Endometrium (tissue), 2 donors: ENCODE measurements at regions not wholly inside any gene's neighbourhood (a gene's known extent, or its start where the extent isn't known, plus 50 kb on each side); places are given as distances from the start of the nearest gene placed in this dataset.

Experiments
- FAIRE-seq: peaks from 2 replicates; lab custom pipeline; 2012; peaks lifted over from hg19 to GRCh38; lab: Jason Lieb, UNC
- donor health status: control.
- donor health status: control.

GRCh38 chr21:20538039-20538658 lies 460.1 kb upstream of the NCAM2 start:
- no peak for FAIRE-seq

GRCh38 chr21:20545454-20545853 lies 452.8 kb upstream of the NCAM2 start:
- no peak for FAIRE-seq

DNA sequence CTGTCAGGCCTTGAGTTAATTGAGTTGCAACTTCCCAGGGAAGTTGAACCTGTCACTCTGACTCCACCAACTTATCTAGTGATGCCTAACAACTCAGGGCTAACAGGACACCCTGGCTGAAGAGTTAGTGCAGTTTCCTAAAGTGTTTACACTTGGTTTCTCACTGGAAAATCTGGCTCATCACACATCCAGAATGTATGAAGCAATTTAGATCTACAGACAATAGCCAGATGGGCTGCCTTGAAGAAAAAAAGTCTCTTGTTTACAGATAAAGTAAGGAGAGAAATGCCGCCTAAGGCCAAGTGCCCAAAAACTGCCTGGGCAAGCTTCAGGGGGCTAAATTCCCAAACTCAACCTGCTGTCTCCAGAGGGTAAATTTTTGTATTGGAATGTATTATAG lies 446.3 kb upstream of the NCAM2 start:
- FAIRE-seq, result no peak

GRCh38 chr21:20554785-20555184 lies 443.4 kb upstream of the NCAM2 start:
- FAIRE-seq, result peak; percentile 98

- no peak for FAIRE-seq
Measured at GRCh38 chr21:20570824-20571232, 427.4 kb upstream of the NCAM2 start.

GRCh38 chr21:20572582-20572981 lies 425.6 kb upstream of the NCAM2 start:
- no peak for FAIRE-seq

DNA sequence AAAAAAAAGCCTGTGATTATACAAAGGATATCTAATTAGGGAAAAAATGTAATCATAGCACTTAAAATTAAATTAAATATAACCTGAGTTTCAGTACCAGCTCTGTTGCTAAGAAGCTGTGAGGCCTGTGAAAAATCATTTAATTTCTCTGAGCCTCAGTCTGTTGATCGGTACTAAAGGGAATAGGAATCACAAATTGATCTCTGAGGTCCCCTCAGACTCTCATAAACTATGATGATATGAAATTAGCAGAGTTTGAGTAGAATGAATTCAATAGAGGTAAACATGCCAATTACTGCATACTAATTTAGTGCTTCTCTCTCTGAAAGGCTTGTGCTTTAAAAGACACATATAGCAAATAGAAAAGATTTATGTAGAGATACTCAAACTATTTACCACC lies 416.8 kb upstream of the NCAM2 start:
- no peak for FAIRE-seq

- no peak for FAIRE-seq
Measured at GRCh38 chr21:20591284-20591683, 406.9 kb upstream of the NCAM2 start.

DNA sequence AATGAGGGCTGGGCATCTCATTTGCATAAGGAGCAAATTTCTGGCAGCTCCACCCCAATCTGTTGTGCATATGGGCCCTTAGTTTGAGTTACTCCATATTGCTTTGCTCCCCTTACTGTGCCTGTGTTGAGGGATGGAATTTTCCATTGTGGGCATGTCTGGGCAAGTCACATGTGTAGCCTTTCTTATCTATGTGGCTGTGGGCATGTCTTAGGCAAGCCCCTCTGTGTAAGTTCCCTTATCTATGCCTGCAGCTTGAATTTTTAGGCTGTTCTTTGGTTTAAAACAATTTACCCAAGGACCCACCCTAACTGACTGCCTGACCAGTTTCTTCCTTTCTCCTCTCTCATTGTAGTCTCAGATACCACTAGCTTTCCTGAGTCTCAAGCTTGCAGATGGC lies 405.7 kb upstream of the NCAM2 start:
- no peak for FAIRE-seq

DNA sequence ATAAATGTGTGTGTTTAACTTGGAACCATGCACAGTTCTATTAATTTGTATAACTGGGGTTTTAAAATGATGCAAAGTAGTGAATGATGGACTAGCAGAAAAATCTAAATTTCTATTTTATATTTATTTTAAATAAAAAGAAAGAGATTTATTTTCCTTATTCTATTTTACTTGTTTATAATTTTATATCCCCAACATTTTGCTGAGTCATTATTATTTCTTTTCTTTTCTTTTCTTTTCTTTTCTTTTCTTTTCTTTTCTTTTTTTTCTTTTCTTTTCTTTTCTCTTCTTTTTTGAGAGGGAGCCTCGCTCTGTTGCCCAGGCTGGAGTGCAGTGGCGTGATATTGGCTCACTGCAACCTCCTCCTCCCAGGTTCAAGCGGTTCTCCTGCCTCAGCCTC lies 395.0 kb upstream of the NCAM2 start:
- no peak for FAIRE-seq

- no peak for FAIRE-seq
Measured at GRCh38 chr21:20611008-20611407, 387.2 kb upstream of the NCAM2 start.

GRCh38 chr21:20613654-20614053 lies 384.6 kb upstream of the NCAM2 start:
- FAIRE-seq, result no peak

- FAIRE-seq, result no peak
Measured at GRCh38 chr21:20617130-20617529, 381.1 kb upstream of the NCAM2 start.

DNA sequence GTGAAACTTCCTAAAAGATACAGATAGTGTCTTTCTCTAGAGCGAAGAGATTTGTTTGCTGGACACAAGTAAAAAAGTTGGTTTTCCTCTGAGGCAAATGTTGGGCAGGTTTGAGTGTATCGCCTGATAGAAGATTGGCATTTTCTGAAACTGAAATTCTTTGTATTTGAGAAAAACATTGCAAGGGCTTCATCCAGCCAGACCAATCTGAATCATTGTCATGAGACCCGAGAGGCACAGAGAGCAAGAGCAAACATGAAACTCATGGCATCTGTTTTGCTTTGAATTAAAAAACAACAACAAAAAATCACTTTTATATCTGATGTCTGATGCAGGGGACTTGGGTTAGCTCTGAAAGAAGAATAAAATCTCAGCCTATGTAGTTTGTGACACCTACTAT lies 379.3 kb upstream of the NCAM2 start:
- no peak for FAIRE-seq

DNA sequence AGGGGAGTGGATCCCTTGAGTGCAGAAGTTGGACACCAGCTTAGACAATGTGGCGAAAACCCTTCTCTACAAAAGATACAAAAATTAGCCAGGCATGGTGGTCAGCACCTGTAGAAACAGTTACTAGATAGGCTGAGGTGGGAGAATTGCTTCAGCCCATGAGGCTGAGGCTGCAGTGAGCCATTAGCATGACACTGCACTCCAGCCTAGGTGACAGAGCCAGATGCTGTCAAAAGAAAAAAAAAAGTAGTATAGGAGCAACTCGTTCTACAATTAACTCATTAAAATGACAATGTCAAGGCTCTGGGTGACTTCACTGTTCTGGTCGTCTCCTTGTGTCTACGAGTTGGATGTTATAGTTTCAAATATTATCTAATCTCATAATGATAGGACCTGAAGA lies 370.6 kb upstream of the NCAM2 start:
- FAIRE-seq, result no peak

DNA sequence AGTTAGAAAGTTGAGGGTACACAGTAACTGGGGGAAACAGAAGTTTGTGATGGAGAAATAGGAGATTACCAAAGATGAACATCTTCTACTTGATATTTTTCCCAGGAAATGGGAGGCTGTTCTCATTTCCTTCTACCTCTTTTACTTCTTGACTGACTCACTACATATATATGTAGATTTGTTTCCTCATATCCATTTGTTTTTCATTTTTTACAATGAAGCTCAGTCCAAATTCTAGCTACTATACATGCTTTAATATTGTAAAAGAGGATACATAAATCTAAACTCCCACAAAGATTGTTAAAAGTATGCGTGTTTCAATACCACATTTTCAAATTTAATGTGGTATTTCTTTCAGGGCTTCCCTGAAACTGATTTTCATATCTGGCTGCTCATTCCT lies 366.6 kb upstream of the NCAM2 start:
- no peak for FAIRE-seq

DNA sequence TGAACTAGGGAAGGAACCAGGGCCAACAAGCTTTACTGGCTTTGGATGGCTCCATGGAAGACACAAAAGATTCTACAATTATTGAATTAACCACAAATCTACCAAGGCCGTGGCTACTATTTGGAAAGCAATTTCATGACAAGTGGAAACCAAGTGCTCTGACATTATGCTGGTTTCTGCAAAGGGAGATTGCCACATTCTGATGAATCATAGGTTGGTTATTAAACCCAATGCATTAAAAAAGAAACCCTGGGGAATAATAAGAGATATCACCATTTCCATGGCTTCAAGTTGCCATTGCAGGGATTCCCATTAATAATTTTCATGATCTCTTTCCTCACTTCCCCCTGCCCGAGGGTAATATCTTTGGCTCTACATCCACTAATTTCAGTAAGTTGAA lies 359.2 kb upstream of the NCAM2 start:
- no peak for FAIRE-seq

DNA sequence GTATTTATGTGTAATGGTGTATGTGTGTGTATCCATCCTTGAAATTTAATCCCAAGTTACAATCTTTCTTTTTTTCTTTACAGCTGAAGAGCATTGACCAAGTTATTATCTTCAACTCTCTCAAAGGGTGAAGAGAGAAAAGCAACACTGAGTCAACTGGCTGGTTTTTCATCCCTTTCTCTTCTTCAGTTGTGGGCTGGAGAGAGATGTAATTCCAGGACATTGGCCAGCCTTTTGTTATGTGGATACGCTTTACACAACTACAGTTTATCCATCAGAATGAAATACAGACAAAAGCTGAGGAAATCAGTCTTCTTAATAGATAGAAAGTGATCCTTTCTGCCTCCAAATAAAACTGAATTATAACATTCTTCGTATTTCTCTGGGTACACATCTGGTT lies 357.0 kb upstream of the NCAM2 start:
- FAIRE-seq, result no peak

DNA sequence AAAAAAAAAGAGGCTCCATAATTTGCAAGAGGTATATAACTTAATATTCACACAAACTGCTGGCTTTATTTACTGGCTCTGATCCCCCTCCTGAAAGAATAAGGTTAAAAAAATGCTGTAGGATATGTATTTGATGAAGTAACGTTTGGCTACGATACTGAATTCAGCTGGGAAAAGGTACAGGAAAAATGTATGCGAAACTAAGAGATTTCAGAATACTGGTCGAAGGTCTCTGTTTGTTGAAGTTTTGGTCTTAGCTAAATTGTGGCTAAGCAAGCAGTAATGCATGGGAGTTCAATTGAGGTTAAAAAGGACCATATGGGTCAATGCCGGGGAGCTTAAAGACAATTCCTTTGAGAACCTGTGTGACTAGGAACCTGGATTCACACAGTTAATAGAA lies 355.5 kb upstream of the NCAM2 start:
- no peak for FAIRE-seq

- no peak for FAIRE-seq
Measured at GRCh38 chr21:20644552-20644951, 353.7 kb upstream of the NCAM2 start.

DNA sequence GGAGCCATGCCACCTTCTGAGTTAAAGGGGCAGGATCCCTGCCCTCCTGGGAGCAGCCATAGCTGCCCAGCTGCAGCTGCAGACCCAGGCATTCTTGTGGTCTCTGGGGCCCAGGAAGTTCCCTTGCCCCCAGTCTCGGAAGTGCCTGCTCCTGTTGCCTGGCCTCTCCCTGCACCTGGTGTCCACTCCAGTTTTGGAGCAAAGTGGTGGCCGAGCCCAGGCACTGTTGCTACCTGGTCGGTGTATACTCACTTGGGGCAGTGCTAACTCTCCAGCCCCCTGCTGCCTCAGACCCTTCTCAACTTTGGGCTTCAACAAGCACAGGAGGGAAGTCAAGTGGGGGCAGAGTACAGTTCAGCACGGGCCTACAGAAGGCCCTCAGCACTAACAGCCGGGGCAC lies 352.9 kb upstream of the NCAM2 start:
- no peak for FAIRE-seq

DNA sequence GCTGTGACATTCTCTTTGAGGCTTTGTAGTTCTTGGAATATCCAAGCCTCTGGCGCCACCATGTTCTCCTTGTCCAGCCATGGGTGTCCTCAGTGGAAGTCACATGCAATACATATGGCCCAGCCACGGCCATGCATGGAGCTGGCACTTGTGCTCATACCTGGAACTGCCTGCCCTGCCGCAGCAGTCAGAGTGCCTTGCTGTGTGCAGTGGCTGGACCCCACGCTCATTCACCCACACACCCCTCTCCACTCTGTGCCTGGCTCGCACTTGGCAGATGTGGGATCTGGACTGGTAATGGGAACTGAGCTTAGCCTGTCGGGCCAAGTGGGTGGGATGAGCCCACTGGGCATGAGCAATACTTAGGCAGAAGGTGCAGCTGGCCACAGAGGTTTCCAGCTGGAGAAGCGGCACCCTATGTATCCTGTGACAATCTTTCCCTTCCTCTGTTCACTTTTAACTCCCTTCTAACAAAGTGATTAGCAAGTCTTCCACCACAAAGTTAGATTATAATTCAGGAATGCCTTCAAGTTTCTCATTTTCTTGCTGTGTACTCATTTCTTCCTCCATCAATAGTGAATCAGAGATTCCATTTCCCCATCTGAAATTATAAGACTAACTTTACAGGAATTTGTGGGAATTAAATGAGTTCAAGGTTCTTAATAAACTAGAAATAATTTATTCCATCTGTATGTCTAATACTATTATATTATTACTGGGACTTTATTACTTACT lies 351.6 kb upstream of the NCAM2 start:
- no peak for FAIRE-seq

DNA sequence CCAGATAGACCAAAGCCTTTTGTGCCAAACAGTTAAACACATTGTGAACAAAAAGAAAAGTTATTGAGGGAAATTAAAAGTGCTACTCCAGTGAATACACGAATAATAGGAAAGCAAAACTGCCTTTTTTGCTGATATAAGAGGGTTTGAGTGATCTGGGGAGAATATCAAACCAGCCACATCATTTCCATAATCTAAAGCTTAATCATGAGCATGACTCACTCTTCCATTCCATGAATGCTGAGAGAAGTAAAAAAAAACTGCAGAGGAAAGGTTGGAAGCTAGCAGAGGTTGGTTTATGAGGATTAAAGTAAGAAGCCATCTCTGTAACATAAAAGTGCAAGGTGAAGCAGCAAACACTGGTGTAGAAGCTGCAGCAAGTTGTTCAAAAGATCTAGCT lies 350.6 kb upstream of the NCAM2 start:
- no peak for FAIRE-seq

- no peak for FAIRE-seq
Measured at GRCh38 chr21:20649231-20649630, 349.0 kb upstream of the NCAM2 start.
